Stimulated activated CD4-positive, alpha-beta T cell treated with anti-CD3 and anti-CD28 coated beads, Interleukin-15, amount 100 ng/mL, for 1 hour (primary cell): ENCODE measurements at regions not wholly inside any gene's neighbourhood (a gene's known extent, or its start where the extent isn't known, plus 50 kb on each side); places are given as distances from the start of the nearest gene placed in this dataset.

Experiments
- DNase-seq, 2 donors: peaks; one replicate each; pipeline ENCODE4 v3.0.0-alpha.2; 2020; ENCODE audit warnings: low read depth in 1 of 2, low spot score in 1 of 2

GRCh38 chr3:182052757-182053156 lies 341.0 kb downstream of the SOX2 start:
- no peak for DNase-seq

- DNase-seq, result no peak
Measured at GRCh38 chr3:182058488-182058887, 346.8 kb downstream of the SOX2 start.

- no peak for DNase-seq
Measured at GRCh38 chr3:182063742-182064141, 352.0 kb downstream of the SOX2 start.

GRCh38 chr3:182067423-182067822 lies 355.7 kb downstream of the SOX2 start:
- DNase-seq, result no peak

GRCh38 chr3:182078316-182078715 lies 366.6 kb downstream of the SOX2 start:
- DNase-seq, result no peak

- no peak for DNase-seq
Measured at GRCh38 chr3:182078929-182079328, 367.2 kb downstream of the SOX2 start.

- no peak for DNase-seq
Measured at GRCh38 chr3:182081096-182081495, 369.4 kb downstream of the SOX2 start.

- DNase-seq, result no peak
Measured at GRCh38 chr3:182083112-182083511, 371.4 kb downstream of the SOX2 start.

GRCh38 chr3:182092662-182093262 lies 381.0 kb downstream of the SOX2 start:
- no peak for DNase-seq

- no peak for DNase-seq
Measured at GRCh38 chr3:182094321-182094720, 382.6 kb downstream of the SOX2 start.

GRCh38 chr3:182104881-182105280 lies 393.2 kb downstream of the SOX2 start:
- no peak for DNase-seq

GRCh38 chr3:182105875-182106274 lies 394.1 kb downstream of the SOX2 start:
- no peak for DNase-seq

GRCh38 chr3:182108371-182108770 lies 396.6 kb downstream of the SOX2 start:
- no peak for DNase-seq

- no peak for DNase-seq
Measured at GRCh38 chr3:182111967-182112366, 400.2 kb downstream of the SOX2 start.

GRCh38 chr3:182115328-182116015 lies 403.7 kb downstream of the SOX2 start:
- no peak for DNase-seq

- DNase-seq, result no peak
Measured at GRCh38 chr3:182116386-182116785, 404.7 kb downstream of the SOX2 start.

- no peak for DNase-seq
Measured at GRCh38 chr3:182117131-182117530, 405.4 kb downstream of the SOX2 start.

GRCh38 chr3:182117583-182117982 lies 405.9 kb downstream of the SOX2 start:
- no peak for DNase-seq

- no peak for DNase-seq
Measured at GRCh38 chr3:182118066-182118465, 406.3 kb downstream of the SOX2 start.

- DNase-seq, result no peak
Measured at GRCh38 chr3:182121401-182121800, 409.7 kb downstream of the SOX2 start.

- no peak for DNase-seq
Measured at GRCh38 chr3:182122779-182123178, 411.1 kb downstream of the SOX2 start.

GRCh38 chr3:182124187-182124586 lies 412.5 kb downstream of the SOX2 start:
- DNase-seq, result no peak

- DNase-seq, result no peak
Measured at GRCh38 chr3:182124716-182125115, 413.0 kb downstream of the SOX2 start.
